ENCODE measurements at regions not wholly inside any gene's neighbourhood (a gene's known extent, or its start where the extent isn't known, plus 50 kb on each side); places are given as distances from the start of the nearest gene placed in this dataset.

GRCh38 chr2:128401680-128402079 is 83.0 kb upstream of the HS6ST1 start:
- no peak for DNase-seq (ENCODE audit: low read depth in 2 of 2)

GRCh38 chr2:128402911-128403670 is 84.4 kb upstream of the HS6ST1 start:
- DNase-seq (ENCODE audit: low read depth in 2 of 2) = no peak

- DNase-seq (ENCODE audit: low read depth in 2 of 2) = no peak
These were observed 85.4 kb upstream of the HS6ST1 start for GRCh38 chr2:128403814-128404708.

- no peak for DNase-seq (ENCODE audit: low read depth in 2 of 2)
These were observed 86.2 kb upstream of the HS6ST1 start for GRCh38 chr2:128404709-128405466.

DNA sequence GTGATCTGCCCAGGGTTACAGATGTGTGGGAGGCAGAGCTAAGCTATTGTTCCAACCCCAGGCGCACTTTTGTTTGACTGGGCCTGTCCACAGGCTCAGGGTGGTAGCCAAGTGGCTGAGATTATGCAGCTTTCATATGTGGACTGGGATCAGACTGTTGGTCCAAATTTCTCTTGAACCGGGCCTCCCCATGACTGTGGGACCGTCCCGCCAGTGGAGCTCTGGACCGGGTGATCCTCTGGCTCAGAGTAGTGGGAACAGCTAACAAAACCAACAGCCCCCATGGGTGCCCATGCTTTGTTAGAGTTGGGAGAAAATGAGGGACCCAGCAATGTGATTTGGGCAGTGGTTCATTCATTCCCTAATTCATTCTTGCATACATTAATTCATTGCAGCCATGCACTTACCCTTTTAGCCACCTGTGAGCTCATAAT is 86.8 kb upstream of the HS6ST1 start:
- DNase-seq (ENCODE audit: low read depth in 2 of 2) = no peak

DNA sequence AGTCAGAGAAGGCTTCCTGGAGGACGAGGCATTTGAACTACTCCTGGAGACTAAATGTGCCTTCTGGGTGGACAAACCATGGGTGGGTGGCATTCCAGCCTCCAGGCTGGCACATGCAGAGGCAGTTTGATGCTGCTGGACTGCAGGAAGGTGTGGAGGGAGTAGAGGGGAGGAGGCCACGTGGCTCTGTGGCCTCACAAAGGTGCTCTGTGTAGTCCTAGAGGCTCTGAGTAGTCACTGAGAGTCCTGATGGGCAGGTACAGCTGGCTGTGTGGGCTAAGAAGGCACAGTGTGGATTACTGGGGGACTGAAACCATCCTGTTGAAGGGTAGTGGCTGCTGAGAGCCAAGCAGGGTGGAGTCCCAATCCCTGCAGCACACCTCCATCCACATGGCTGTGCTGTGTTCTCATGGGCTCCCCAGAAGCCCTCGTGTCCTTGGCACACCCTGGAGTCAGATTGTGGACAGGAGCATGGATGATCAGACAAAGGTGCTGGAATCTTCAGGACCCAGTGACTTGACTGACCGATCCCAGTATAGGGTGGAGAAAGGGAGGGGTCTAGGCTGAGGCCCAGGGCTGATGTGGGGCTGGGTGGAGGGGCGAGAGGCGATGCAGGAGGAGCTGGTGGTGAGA is 87.4 kb upstream of the HS6ST1 start:
- no peak for DNase-seq (ENCODE audit: low read depth in 2 of 2)

- no peak for DNase-seq (ENCODE audit: low read depth in 2 of 2)
These were observed 88.3 kb upstream of the HS6ST1 start for GRCh38 chr2:128406736-128407554.

DNA sequence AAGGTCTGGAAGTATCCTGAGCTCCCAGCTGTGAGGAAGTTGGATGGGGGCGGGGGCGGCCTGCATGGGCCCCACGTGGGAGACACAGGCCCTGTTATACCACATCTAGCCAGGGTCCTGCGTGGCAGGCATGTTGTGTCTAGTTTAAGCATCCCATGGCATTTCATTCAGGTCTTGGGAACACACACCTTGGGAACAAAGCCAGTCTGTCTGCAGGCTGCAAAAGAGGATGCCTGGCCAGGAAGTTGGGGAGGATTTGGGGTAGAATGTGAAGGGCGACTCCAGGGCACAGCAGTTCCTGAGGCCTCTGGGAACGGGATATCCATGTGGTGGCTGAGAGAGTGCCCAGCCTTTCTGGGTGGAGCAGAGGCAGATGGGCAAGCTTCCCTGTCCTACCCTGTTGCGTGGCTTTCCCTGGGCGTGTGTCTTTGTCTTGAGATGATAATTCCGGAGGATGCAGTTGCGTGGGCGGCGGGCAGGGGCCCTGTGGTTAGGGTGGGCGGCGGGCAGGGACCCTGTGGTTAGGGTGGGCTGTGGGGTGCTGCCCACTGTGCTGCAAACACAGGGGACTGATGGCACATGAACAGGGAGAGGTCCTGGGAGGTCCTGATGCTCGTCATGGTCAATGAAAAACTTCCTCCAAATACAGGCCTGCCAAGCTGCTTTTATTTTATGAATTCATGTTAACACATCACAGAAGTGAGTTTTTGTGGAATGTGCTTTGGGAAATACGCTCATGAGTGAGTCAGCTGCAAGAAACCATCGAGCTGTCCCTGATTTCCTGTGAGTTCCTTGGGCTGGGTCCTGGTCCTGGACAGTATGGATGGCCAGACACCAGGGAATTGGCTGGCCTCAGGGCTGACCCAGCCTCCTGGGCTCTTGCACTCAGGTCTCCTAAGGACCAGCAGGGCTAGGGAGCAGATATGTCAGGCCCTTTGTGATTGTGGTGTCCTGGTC is 90.0 kb upstream of the HS6ST1 start:
- DNase-seq (ENCODE audit: low read depth in 2 of 2) = no peak

GRCh38 chr2:128409326-128410034 is 90.8 kb upstream of the HS6ST1 start:
- no peak for DNase-seq (ENCODE audit: low read depth in 2 of 2)

DNA sequence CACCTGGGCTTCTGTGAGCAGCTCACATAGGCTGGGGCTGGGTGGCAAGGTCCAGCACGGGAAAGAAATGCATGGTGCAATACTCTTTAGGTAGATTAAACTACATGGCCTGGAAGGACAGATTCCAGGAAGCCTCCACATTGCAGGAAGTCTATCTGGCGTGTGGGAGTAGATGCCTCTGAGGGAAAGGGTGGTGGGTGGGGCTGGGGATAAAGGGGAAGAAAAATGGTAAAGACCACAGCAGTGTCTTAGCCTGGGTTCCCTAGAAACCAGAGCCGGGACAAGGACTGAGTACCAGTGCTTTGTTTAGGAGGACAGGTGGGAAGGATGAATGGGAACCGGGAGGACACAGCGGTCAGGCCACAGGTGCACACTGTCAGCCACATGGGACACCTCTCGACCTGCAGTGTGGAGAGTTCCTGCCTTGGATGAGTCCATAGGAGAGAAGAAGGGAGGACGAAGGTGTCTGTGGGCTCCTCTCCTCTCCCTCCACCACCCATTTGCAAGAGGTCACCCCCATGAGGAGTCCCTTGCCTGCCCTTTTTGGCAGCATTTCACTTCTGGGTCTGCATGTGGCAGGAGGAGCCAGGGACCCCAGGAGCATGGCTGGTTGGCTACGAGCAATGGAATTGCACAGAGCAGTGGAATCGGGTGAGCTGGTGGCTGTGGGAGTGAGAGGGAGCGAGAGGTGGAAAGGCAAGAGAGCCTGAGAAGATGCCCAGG is 91.5 kb upstream of the HS6ST1 start:
- no peak for DNase-seq (ENCODE audit: low read depth in 2 of 2)

DNA sequence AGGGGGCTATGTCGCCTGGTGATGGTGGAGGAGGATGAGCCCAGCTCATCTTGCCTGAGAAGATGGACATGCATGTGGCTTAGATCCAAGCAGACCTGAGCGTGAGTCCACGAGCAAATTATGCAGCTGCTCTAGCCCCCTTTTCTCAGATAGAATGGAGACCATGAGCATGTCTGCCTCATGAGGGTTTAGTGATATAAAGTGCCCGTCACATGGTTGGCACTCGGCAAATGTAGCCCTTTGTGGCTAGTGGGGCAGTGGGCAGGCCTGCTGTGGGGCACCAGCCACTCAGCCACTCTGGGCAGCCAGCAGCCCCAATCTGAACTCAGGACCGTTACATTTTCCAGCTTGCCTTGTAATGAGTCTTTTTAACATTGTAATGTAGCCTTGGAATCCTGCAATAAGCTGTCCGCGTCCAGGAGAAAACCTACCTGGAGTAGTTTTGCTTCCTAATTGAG is 92.1 kb upstream of the HS6ST1 start:
- DNase-seq (ENCODE audit: low read depth in 2 of 2) = no peak

GRCh38 chr2:128411431-128411830 is 92.8 kb upstream of the HS6ST1 start:
- DNase-seq (ENCODE audit: low read depth in 2 of 2) = no peak

DNA sequence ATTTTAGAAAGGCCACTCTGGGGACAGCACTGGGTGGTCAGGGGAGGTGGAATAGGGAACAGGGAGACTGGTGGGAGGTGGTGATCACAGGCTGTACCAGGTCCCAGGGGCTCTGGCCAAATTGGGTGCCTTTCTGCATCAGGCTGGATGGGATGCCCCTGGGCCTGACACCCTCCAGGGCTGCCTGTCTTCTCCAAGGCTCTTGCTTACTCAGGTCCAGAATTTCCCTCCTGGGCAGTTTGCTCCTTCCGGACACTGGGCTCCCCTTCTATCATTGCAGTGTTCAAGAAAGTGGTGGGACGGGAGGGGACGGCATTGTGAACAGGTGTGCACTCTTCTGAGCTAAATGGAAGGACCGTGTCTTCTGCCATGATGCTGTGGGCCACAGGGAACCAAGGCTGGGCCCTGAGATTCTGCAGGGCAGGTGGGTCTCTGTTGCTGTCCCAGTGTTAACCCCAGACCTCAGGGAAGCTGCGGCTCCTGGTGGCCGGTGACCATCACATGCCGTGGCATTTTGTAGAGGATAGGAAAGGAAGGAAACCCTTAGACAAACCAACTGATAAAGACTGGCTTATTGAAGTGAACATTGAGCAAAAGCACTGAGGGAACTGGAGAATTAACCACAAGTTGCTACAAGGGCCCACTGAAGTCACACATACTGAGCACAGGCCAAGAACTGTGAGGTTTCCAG is 93.7 kb upstream of the HS6ST1 start:
- DNase-seq (ENCODE audit: low read depth in 2 of 2) = no peak

DNA sequence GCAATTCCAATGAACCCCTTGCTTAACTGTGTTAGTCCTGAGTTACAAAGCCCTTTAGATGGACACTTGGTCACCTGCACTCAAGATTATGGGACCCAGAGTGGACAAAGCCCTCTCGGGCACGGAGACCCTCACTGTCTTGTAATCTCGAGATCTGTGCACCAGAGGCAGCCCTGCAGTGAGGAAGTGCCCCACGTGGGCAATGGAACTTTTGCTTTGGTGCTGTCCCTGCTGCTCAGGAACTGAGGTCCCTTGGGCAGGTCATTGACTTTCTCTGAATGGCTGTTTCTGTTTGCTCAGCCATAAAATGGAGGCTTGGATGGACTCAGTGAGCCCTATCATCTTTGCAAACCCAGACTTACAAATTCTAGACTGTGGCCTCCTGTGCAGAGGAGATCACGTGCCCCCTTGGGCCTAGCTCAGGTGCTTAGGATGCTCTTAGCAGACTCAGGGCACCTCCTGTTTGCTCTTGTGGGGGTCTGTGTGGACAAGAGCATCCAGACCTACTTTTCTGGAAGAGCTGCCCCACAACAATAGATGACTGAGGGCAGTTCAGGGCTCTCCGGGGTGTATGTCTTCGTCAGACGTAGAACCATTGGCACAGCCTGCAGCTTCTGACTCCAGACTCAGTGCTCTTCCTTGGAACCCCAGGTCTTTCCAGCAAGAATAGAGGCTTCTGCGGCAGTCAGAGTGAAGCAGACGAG is 94.5 kb upstream of the HS6ST1 start:
- DNase-seq (ENCODE audit: low read depth in 2 of 2) = no peak

- DNase-seq (ENCODE audit: low read depth in 2 of 2) = no peak
These were observed 95.2 kb upstream of the HS6ST1 start for GRCh38 chr2:128413718-128414341.

GRCh38 chr2:128414351-128414750 is 95.7 kb upstream of the HS6ST1 start:
- DNase-seq (ENCODE audit: low read depth in 2 of 2) = no peak
